ENCODE measurements at regions not wholly inside any gene's neighbourhood (a gene's known extent, or its start where the extent isn't known, plus 50 kb on each side); places are given as distances from the start of the nearest gene placed in this dataset.

GRCh38 chr6:872570-873125 is 179.7 kb upstream of the EXOC2 start:
- TF ChIP-seq FOXP1 (CRISPR knock-in tag; IDR thresholded peaks at IDR 0.05; ENCODE audit: borderline replicate concordance) (no peak), CTCF (IDR thresholded peaks at IDR 0.05) (no peak), MLX (CRISPR knock-in tag; IDR thresholded peaks at IDR 0.05) (no peak), EMX1 (CRISPR knock-in tag; IDR thresholded peaks at IDR 0.05) (no peak), USF2 (CRISPR knock-in tag; IDR thresholded peaks at IDR 0.05) (no peak), ATF1 (CRISPR knock-in tag; IDR thresholded peaks at IDR 0.05) (no peak), ZBTB21 (CRISPR knock-in tag; IDR thresholded peaks at IDR 0.05; ENCODE audit: borderline replicate concordance) (no peak), STAT6 (CRISPR knock-in tag; conservative IDR thresholded peaks at IDR 0.05; ENCODE audit: low read depth) (no peak), ZNF121 (CRISPR knock-in tag; IDR thresholded peaks at IDR 0.05) (no peak), ZNF423 (CRISPR knock-in tag; IDR thresholded peaks at IDR 0.05) (no peak), CREM (CRISPR knock-in tag; IDR thresholded peaks at IDR 0.05) (no peak), FOXP4 (CRISPR knock-in tag; IDR thresholded peaks at IDR 0.05) (no peak)
- TF ChIP-seq, protein P1, sequence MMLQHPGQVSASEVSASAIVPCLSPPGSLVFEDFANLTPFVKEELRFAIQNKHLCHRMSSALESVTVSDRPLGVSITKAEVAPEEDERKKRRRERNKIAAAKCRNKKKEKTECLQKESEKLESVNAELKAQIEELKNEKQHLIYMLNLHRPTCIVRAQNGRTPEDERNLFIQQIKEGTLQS (CRISPR knock-in tag; conservative IDR thresholded peaks at IDR 0.05), result no peak
- TF ChIP-seq, protein P2, sequence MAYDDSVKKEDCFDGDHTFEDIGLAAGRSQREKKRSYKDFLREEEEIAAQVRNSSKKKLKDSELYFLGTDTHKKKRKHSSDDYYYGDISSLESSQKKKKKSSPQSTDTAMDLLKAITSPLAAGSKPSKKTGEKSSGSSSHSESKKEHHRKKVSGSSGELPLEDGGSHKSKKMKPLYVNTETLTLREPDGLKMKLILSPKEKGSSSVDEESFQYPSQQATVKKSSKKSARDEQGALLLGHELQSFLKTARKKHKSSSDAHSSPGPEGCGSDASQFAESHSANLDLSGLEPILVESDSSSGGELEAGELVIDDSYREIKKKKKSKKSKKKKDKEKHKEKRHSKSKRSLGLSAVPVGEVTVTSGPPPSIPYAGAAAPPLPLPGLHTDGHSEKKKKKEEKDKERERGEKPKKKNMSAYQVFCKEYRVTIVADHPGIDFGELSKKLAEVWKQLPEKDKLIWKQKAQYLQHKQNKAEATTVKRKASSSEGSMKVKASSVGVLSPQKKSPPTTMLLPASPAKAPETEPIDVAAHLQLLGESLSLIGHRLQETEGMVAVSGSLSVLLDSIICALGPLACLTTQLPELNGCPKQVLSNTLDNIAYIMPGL (CRISPR knock-in tag; IDR thresholded peaks at IDR 0.05), result no peak
